A549 (cell line): ENCODE measurements at regions not wholly inside any gene's neighbourhood (a gene's known extent, or its start where the extent isn't known, plus 50 kb on each side); places are given as distances from the start of the nearest gene placed in this dataset.

Source experiments
- ATAC-seq, 2 experiments: fragments of 200-7000 bp in 1 of 2; fragments of >200 bp in 1 of 2; cut with Nextera tagmentation in 1 of 2; cut with Tn5 transposase in 1 of 2; 3 replicates each; pipeline versions ENCODE4 v1.8.0 to v1.9.1; 2018 to 2020; ENCODE audit warnings: mild to moderate bottlenecking in 1 of 2, moderate library complexity in 1 of 2
- CTCF ChIA-PET: fragments of 300-600 bp; sonication (Branson Sonifier 250); formaldehyde crosslinking; extraction: SDS; loops from one replicate; lab custom pipeline; 2021; ENCODE audit warnings: antibody characterized with exemption, inconsistent platforms; lab: Yijun Ruan, JAX
- POLR2A ChIA-PET: fragments of 350-600 bp; formaldehyde crosslinking; extraction: SDS; loops from one replicate; lab custom pipeline; 2021; ENCODE audit warnings: antibody characterized with exemption, inconsistent platforms; lab: Yijun Ruan, JAX
- DNase-seq, 2 experiments: peaks; one replicate each; pipeline versions ENCODE4 v3.0.0 to v3.0.0-alpha.2; 2011 to 2016; ENCODE audit warnings: low read depth in 1 of 2, low spot score in 1 of 2
- FAIRE-seq: peaks from 2 replicates; lab custom pipeline; 2011; peaks lifted over from hg19 to GRCh38; lab: Jason Lieb, UNC
- H3K27ac ChIP-seq, 2 experiments: fragments of >200 bp; sonication (Bioruptor Twin); formaldehyde crosslinking; 3 replicates each; pipeline ENCODE4 v1.5.1; 2016 to 2017
- H3K4me1 ChIP-seq: fragments of >200 bp; sonication (Bioruptor Twin); formaldehyde crosslinking; 3 replicates; pipeline ENCODE4 v1.6.1; 2016
- H3K4me2 ChIP-seq: fragments of >200 bp; sonication (Bioruptor Twin); formaldehyde crosslinking; 3 replicates; pipeline ENCODE4 v1.6.1; 2016
- H3K4me3 ChIP-seq: fragments of >200 bp; sonication (Bioruptor Twin); formaldehyde crosslinking; 3 replicates; pipeline ENCODE4 v1.5.1; 2016
- H3K9me3 ChIP-seq: fragments of >200 bp; sonication (Bioruptor Twin); formaldehyde crosslinking; 3 replicates; pipeline ENCODE4 v1.6.1; 2016
- BHLHE40 ChIP-seq: IDR thresholded peaks from 2 replicates; pipeline ENCODE4 v1.6.1; 2012; ENCODE audit warnings: low read depth, low read length, inconsistent platforms
- CBX2 ChIP-seq: fragments of 200-600 bp; sonication (generic); IDR thresholded peaks from 2 replicates; pipeline ENCODE4 v1.6.1; 2016; ENCODE audit warnings: low read depth, mild to moderate bottlenecking, borderline replicate concordance
- FOSB ChIP-seq: fragments of 250-450 bp; sonication (Bioruptor Pico); IDR thresholded peaks from 2 replicates; pipeline ENCODE4 v1.5.0; 2020; ENCODE audit warnings: mild to moderate bottlenecking, moderate library complexity
- HEYL ChIP-seq: fragments of 250-450 bp; sonication (Bioruptor Pico); IDR thresholded peaks from 2 replicates; pipeline ENCODE4 v1.8.0; 2021; ENCODE audit warnings: mild to moderate bottlenecking, moderate library complexity
- HOXB13 ChIP-seq: fragments of 250-450 bp; sonication (Bioruptor Pico); IDR thresholded peaks from 2 replicates; pipeline ENCODE4 v1.5.0; 2020; ENCODE audit warnings: low read depth, mild to moderate bottlenecking, moderate library complexity
- MAFK ChIP-seq: fragments of 450-650 bp; IDR thresholded peaks from 2 replicates; pipeline ENCODE4 v1.6.1; 2014; ENCODE audit not compliant: partially characterized antibody
- MYC ChIP-seq: IDR thresholded peaks from 2 replicates; pipeline ENCODE4 v1.6.1; 2012; ENCODE audit warnings: mild to moderate bottlenecking, inconsistent platforms, low read length, improper control_type of control experiment, borderline replicate concordance
- NFE2L2 ChIP-seq: fragments of 150-350 bp; conservative IDR thresholded peaks from 2 replicates; pipeline ENCODE4 v1.6.1; 2014; ENCODE audit warnings: low read length
- NPAS2 ChIP-seq: fragments of 250-450 bp; sonication (Bioruptor Pico); IDR thresholded peaks from 2 replicates; pipeline ENCODE4 v1.8.0; 2022; ENCODE audit warnings: mild to moderate bottlenecking, moderate library complexity, borderline replicate concordance
- POLR2A ChIP-seq: IDR thresholded peaks from 2 replicates; pipeline ENCODE4 v1.6.1; 2012; ENCODE audit warnings: mild to moderate bottlenecking, low read length
- RARB ChIP-seq: fragments of 250-450 bp; sonication (Bioruptor Pico); IDR thresholded peaks from 2 replicates; pipeline ENCODE4 v1.8.0; 2021; ENCODE audit warnings: mild to moderate bottlenecking, moderate library complexity
- RCOR1 ChIP-seq: fragments of 150-350 bp; IDR thresholded peaks from 2 replicates; pipeline ENCODE4 v1.6.1; 2014; ENCODE audit warnings: antibody characterized with exemption, low read length, low read depth
- RNF2 ChIP-seq: fragments of 200-600 bp; sonication (generic); IDR thresholded peaks from 2 replicates; pipeline ENCODE4 v1.6.1; 2016; ENCODE audit warnings: low read depth, mild to moderate bottlenecking, antibody characterized with exemption, moderate library complexity, borderline replicate concordance
- TFCP2L1 ChIP-seq: fragments of 250-450 bp; sonication (Bioruptor Pico); IDR thresholded peaks from 2 replicates; pipeline ENCODE4 v1.5.0; 2021; ENCODE audit warnings: mild to moderate bottlenecking
- ZFP36 ChIP-seq: fragments of 450-650 bp; IDR thresholded peaks from 2 replicates; pipeline ENCODE4 v1.6.1; 2014; ENCODE audit warnings: borderline replicate concordance; ENCODE audit not compliant: partially characterized antibody
- ZNF302 ChIP-seq: fragments of 250-450 bp; sonication (Bioruptor Pico); IDR thresholded peaks from 2 replicates; pipeline ENCODE4 v1.9.0; 2021; ENCODE audit warnings: inconsistent platforms, mild to moderate bottlenecking, moderate library complexity
- WGBS: methylation state at CpG from one replicate; pipeline ENCODE4 v1.1.6; 2017; ENCODE audit errors: missing lambda C conversion rate; 5-methylcytosine and 5-hydroxymethylcytosine counted together
- TF ChIP-seq, protein P1 (sequence below): fragments of >200 bp; sonication (Bioruptor Twin); formaldehyde crosslinking; IDR thresholded peaks from 3 replicates; pipeline ENCODE4 v1.5.1; 2016
- TF ChIP-seq, protein P2 (sequence below): IDR thresholded peaks from 2 replicates; pipeline ENCODE4 v1.6.1; 2012

DNA sequence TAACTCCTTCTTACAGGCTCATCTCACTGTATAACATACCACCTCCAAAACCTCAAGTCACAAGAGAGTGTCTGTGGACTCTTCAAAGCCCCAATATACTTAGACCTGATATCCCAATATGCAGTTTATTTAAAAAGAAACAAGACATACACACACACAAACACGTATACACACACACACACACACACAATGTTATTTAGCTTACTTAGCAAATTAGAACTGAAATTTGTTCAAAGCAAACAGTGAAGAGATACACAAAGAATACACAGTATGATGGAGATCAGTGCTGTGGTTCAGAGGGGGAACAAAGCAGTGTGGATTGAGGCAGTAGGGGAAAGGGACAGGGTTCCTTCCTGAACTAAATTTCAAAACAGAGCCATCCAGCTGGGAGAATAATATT, 807.2 kb downstream of the IPMK start:
- Histone ChIP-seq H3K4me1 (no peaks in the 10 kb centered on the region), H3K27ac (no peak overlapping the region), H3K4me3 (no peak overlapping the region), H3K4me2 (no peak overlapping the region), H3K9me3 (no peaks in the 10 kb centered on the region)
- ATAC-seq (no peak), DNase-seq (no peak), FAIRE-seq (no peak)
- POLR2A ChIA-PET = no interaction called here
- TF ChIP-seq RNF2 = no peak
- no peak for TF ChIP-seq BHLHE40
- TF ChIP-seq MAFK = peak; percentile 71
- no peak for TF ChIP-seq NPAS2 (CRISPR knock-in tag)
- no peak for TF ChIP-seq FOSB (CRISPR knock-in tag)
- WGBS = 13% methylated on average over 1 of the region's 1 CpG
- CTCF ChIA-PET = interaction anchor here (0.6 kb wide), 1 partner anchor 838 kb away, joined by 3 read pairs; no protein-coding TSS in a partner anchor

DNA sequence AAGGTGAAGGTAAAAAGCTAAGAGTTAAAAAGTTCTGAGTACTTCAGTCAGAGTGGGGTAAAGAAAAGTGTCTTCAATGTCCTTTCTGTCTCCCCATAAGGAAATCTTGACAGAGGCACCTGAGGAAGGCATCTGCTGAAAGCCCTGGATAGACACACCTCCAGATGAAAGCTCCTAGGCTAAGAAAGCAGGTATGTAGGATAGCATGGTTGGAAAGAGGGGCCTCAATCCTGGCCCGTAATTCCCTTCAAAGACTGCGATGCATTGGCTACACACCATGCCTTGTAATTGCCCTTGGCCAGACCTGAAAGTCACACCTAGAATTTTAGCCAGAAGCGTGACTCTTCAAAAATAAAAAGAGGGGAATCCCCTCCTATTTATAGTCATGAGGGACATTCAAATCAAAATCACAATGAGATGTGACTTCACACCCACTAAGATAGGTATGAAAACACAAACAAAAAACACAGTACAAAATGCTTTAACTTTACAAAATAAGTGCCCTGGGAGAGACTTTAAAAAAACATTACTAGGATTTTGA, 809.7 kb downstream of the IPMK start:
- Histone ChIP-seq H3K4me2 (no peak overlapping the region), H3K9me3 (no peaks in the 10 kb centered on the region), H3K4me1 (no peaks in the 10 kb centered on the region), H3K4me3 (no peak overlapping the region), H3K27ac (no peak overlapping the region)
- DNase-seq (no peak), ATAC-seq (no peak), FAIRE-seq (no peak)
- POLR2A ChIA-PET = no interaction called here
- TF ChIP-seq FOSB (CRISPR knock-in tag) (no peak), NFE2L2 (no peak)
- WGBS = 49% methylated on average over 3 of the region's 3 CpGs
- CTCF ChIA-PET = no interaction called here

DNA sequence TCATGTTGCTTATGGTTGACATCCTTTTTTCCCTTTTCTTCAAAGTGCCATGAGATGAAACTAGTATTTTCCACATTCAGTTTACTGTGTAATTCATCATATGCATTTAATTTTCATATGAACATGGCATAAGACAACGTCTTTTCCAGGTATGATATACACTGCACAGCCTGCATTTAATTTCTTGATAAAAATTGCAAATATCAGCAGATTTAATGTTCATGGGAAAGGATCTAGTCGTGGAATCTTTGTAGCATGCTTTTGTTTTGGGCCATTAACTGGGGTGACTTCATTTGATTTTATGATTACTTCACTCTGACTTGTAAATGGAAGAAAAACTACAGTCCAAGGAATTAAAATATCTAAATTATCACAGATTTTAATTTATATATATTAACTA, 837.3 kb downstream of the IPMK start:
- no peak overlapping the region for H3K27ac ChIP-seq
- no peak overlapping the region for H3K4me2 ChIP-seq
- CTCF ChIA-PET = no interaction called here
- POLR2A ChIA-PET = no interaction called here
- 3% methylated on average over 2 of the region's 2 CpGs for WGBS
- no peaks in the 10 kb centered on the region for H3K9me3 ChIP-seq
- peak; percentile 82 for TF ChIP-seq MAFK
- TF ChIP-seq CBX2 = no peak
- TF ChIP-seq MYC = no peak
- no peaks in the 10 kb centered on the region for H3K4me1 ChIP-seq
- no peak for ATAC-seq
- FAIRE-seq = no peak
- DNase-seq = no peak
- H3K4me3 ChIP-seq = no peak overlapping the region

DNA sequence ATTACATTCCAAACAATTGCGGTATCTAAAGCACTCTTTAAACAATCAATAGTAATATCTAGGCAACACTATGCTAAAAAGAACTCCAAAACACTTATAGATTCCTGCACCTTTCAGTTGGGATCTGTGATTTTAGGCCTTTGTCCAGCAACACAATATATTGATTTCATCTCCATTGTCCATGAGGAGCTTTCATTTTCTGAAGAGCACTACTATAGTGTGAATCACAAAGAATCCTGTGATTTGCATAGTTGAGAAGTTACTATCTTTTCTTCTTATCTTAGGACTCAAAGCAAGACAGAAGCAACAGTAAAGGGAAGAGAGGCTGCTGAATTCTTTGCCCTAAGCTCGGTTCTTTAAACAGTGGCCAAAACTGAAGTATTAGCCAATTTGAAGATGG, 846.8 kb downstream of the IPMK start:
- Histone ChIP-seq H3K9me3 (no peaks in the 10 kb centered on the region), H3K4me3 (no peak overlapping the region), H3K4me2 (no peak overlapping the region), H3K4me1 (no peaks in the 10 kb centered on the region), H3K27ac (no peak overlapping the region)
- no peak for ATAC-seq
- no peak for TF ChIP-seq RCOR1
- no peak for TF ChIP-seq ZNF302 (CRISPR knock-in tag)
- no peak for TF ChIP-seq FOSB (CRISPR knock-in tag)
- TF ChIP-seq TFCP2L1 (CRISPR knock-in tag) = no peak
- TF ChIP-seq POLR2A = no peak
- TF ChIP-seq ZFP36 = no peak
- no peak for TF ChIP-seq RARB
- TF ChIP-seq, protein P1, sequence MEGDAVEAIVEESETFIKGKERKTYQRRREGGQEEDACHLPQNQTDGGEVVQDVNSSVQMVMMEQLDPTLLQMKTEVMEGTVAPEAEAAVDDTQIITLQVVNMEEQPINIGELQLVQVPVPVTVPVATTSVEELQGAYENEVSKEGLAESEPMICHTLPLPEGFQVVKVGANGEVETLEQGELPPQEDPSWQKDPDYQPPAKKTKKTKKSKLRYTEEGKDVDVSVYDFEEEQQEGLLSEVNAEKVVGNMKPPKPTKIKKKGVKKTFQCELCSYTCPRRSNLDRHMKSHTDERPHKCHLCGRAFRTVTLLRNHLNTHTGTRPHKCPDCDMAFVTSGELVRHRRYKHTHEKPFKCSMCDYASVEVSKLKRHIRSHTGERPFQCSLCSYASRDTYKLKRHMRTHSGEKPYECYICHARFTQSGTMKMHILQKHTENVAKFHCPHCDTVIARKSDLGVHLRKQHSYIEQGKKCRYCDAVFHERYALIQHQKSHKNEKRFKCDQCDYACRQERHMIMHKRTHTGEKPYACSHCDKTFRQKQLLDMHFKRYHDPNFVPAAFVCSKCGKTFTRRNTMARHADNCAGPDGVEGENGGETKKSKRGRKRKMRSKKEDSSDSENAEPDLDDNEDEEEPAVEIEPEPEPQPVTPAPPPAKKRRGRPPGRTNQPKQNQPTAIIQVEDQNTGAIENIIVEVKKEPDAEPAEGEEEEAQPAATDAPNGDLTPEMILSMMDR = no peak
- TF ChIP-seq, protein P2, sequence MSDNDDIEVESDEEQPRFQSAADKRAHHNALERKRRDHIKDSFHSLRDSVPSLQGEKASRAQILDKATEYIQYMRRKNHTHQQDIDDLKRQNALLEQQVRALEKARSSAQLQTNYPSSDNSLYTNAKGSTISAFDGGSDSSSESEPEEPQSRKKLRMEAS = no peak
- no peak for TF ChIP-seq HOXB13 (CRISPR knock-in tag)
- no peak for TF ChIP-seq HEYL (CRISPR knock-in tag)
- POLR2A ChIA-PET = no interaction called here
- WGBS = 48% methylated on average over 2 of the region's 2 CpGs
- no peak for FAIRE-seq
- CTCF ChIA-PET = interaction anchor here (0.6 kb wide), 1 partner anchor 39 kb away, joined by 6 read pairs; no protein-coding TSS in a partner anchor
- no peak for DNase-seq
